WTC11 (cell line): ENCODE measurements at regions not wholly inside any gene's neighbourhood (a gene's known extent, or its start where the extent isn't known, plus 50 kb on each side); places are given as distances from the start of the nearest gene placed in this dataset.

Source experiments
- ATAC-seq: fragments of 200-7000 bp; cut with Tn5 transposase; 2 replicates; pipeline ENCODE4 v1.10.0; 2021; ENCODE audit warnings: mild to moderate bottlenecking, moderate library complexity
- CTCF ChIA-PET: fragments of 300-600 bp; sonication (Branson Sonifier 250); formaldehyde crosslinking; loops from one replicate; lab custom pipeline; 2021; ENCODE audit warnings: antibody characterized with exemption; lab: Charles Lee
- POLR2A ChIA-PET: fragments of 350-600 bp; sonication (Branson Sonifier 250); formaldehyde crosslinking; loops from one replicate; lab custom pipeline; 2021; ENCODE audit warnings: antibody characterized with exemption; lab: Charles Lee
- DNase-seq: peaks from one replicate; pipeline ENCODE4 v3.0.0; 2021; ENCODE audit warnings: low spot score
- H3K27ac Mint-ChIP-seq: 2 replicates; pipeline ENCODE4 v1.8.0; 2021; ENCODE audit warnings: mixed read lengths
- H3K27me3 Mint-ChIP-seq: 2 replicates; pipeline ENCODE4 v1.8.0; 2021; ENCODE audit warnings: low read depth, mild to moderate bottlenecking, moderate library complexity, mixed read lengths
- H3K36me3 Mint-ChIP-seq: 2 replicates; pipeline ENCODE4 v1.8.0; 2021; ENCODE audit warnings: mixed read lengths
- H3K4me1 Mint-ChIP-seq: 2 replicates; pipeline ENCODE4 v1.8.0; 2022; ENCODE audit warnings: mixed read lengths
- H3K4me3 Mint-ChIP-seq: 2 replicates; pipeline ENCODE4 v1.8.0; 2021; ENCODE audit warnings: mild to moderate bottlenecking, moderate library complexity, mixed read lengths
- H3K9me3 Mint-ChIP-seq: 2 replicates; pipeline ENCODE4 v1.8.0; 2021; ENCODE audit warnings: mixed read lengths
- AFF4 ChIP-seq: sonication (generic); formaldehyde crosslinking; IDR thresholded peaks from 2 replicates; pipeline ENCODE4 v1.8.1; 2023; ENCODE audit warnings: mild to moderate bottlenecking, missing genetic modification reagents, borderline replicate concordance
- ATF1 ChIP-seq: sonication (generic); formaldehyde crosslinking; IDR thresholded peaks from 2 replicates; pipeline ENCODE4 v1.8.1; 2023; ENCODE audit warnings: mild to moderate bottlenecking, moderate library complexity, missing genetic modification reagents
- CREM ChIP-seq: sonication (generic); formaldehyde crosslinking; IDR thresholded peaks from 2 replicates; pipeline ENCODE4 v1.8.1; 2022; ENCODE audit warnings: mild to moderate bottlenecking, missing genetic modification reagents, moderate library complexity
- E2F5 ChIP-seq: sonication (generic); formaldehyde crosslinking; IDR thresholded peaks from 2 replicates; pipeline ENCODE4 v1.8.1; 2022; ENCODE audit warnings: mild to moderate bottlenecking, moderate library complexity, missing genetic modification reagents
- ESRRA ChIP-seq: sonication (generic); formaldehyde crosslinking; IDR thresholded peaks from 2 replicates; pipeline ENCODE4 v1.8.1; 2022; ENCODE audit warnings: mild to moderate bottlenecking, missing genetic modification reagents, borderline replicate concordance
- ETV6 ChIP-seq: sonication (generic); formaldehyde crosslinking; IDR thresholded peaks from 2 replicates; pipeline ENCODE4 v1.8.1; 2022; ENCODE audit warnings: mild to moderate bottlenecking, missing genetic modification reagents
- FOXK1 ChIP-seq: sonication (generic); formaldehyde crosslinking; IDR thresholded peaks from 2 replicates; pipeline ENCODE4 v1.8.0; 2022; ENCODE audit warnings: mild to moderate bottlenecking, moderate library complexity, missing genetic modification reagents
- GTF2I ChIP-seq: fragments of 250-450 bp; sonication (Bioruptor Pico); conservative IDR thresholded peaks from 2 replicates; pipeline ENCODE4 v1.4.0; 2021; ENCODE audit warnings: mild to moderate bottlenecking
- IRF2 ChIP-seq: sonication (generic); formaldehyde crosslinking; IDR thresholded peaks from 2 replicates; pipeline ENCODE4 v1.8.0; 2022; ENCODE audit warnings: low read depth, missing genetic modification reagents, borderline replicate concordance
- JAZF1 ChIP-seq: fragments of 250-450 bp; sonication (Bioruptor Pico); IDR thresholded peaks from 2 replicates; pipeline ENCODE4 v1.9.0; 2021; ENCODE audit warnings: moderate library complexity, mild to moderate bottlenecking, inconsistent platforms
- MAX ChIP-seq: sonication (generic); formaldehyde crosslinking; IDR thresholded peaks from 2 replicates; pipeline ENCODE4 v1.8.0; 2022; ENCODE audit warnings: mild to moderate bottlenecking, missing genetic modification reagents
- NR2C2 ChIP-seq: sonication (generic); formaldehyde crosslinking; IDR thresholded peaks from 2 replicates; pipeline ENCODE4 v1.8.0; 2022; ENCODE audit warnings: mild to moderate bottlenecking, missing genetic modification reagents
- RELA ChIP-seq: sonication (generic); formaldehyde crosslinking; IDR thresholded peaks from 2 replicates; pipeline ENCODE4 v1.8.1; 2022; ENCODE audit warnings: missing genetic modification reagents, mild to moderate bottlenecking, borderline replicate concordance
- SOX15 ChIP-seq: fragments of 250-450 bp; sonication (Bioruptor Pico); IDR thresholded peaks from 2 replicates; pipeline ENCODE4 v1.9.0; 2021; ENCODE audit warnings: mild to moderate bottlenecking
- ZBTB21 ChIP-seq: sonication (generic); formaldehyde crosslinking; IDR thresholded peaks from 2 replicates; pipeline ENCODE4 v1.8.1; 2023; ENCODE audit warnings: mild to moderate bottlenecking, missing genetic modification reagents, borderline replicate concordance
- ZBTB43 ChIP-seq: sonication (generic); formaldehyde crosslinking; IDR thresholded peaks from 2 replicates; pipeline ENCODE4 v1.8.1; 2023; ENCODE audit warnings: mild to moderate bottlenecking, missing genetic modification reagents
- ZNF317 ChIP-seq: sonication (generic); formaldehyde crosslinking; IDR thresholded peaks from 2 replicates; pipeline ENCODE4 v1.8.1; 2023; ENCODE audit warnings: low read depth, mild to moderate bottlenecking, moderate library complexity, missing genetic modification reagents, borderline replicate concordance
- ZNF425 ChIP-seq: fragments of 250-450 bp; sonication (Bioruptor Pico); conservative IDR thresholded peaks from 2 replicates; pipeline ENCODE4 v1.9.0; 2021; ENCODE audit warnings: mild to moderate bottlenecking
- ZNF512 ChIP-seq: sonication (generic); formaldehyde crosslinking; IDR thresholded peaks from 2 replicates; pipeline ENCODE4 v1.8.1; 2022; ENCODE audit warnings: missing genetic modification reagents, borderline replicate concordance
- ZNF671 ChIP-seq: fragments of 250-450 bp; sonication (Bioruptor Pico); IDR thresholded peaks from 2 replicates; pipeline ENCODE4 v1.8.0; 2021; ENCODE audit warnings: mild to moderate bottlenecking

- no peak overlapping the region for H3K4me3 Mint-ChIP-seq
- H3K27ac Mint-ChIP-seq: no peak overlapping the region
- no peaks in the 10 kb centered on the region for H3K9me3 Mint-ChIP-seq
- no peak for TF ChIP-seq FOXK1 (CRISPR knock-in tag)
- TF ChIP-seq AFF4 (CRISPR knock-in tag): no peak
- no peak for TF ChIP-seq ATF1 (CRISPR knock-in tag)
- no peak for TF ChIP-seq RELA (CRISPR knock-in tag)
- no peak for TF ChIP-seq CREM (CRISPR knock-in tag)
- no peak for TF ChIP-seq ZBTB43 (CRISPR knock-in tag)
- no peak for TF ChIP-seq ZNF425 (CRISPR knock-in tag)
- no peak for TF ChIP-seq MAX (CRISPR knock-in tag)
- TF ChIP-seq ZBTB21 (CRISPR knock-in tag): no peak
- no peak for TF ChIP-seq ZNF671 (CRISPR knock-in tag)
- TF ChIP-seq SOX15 (CRISPR knock-in tag): no peak
- no peak for TF ChIP-seq ETV6 (CRISPR knock-in tag)
- no peak for TF ChIP-seq IRF2 (CRISPR knock-in tag)
- TF ChIP-seq ZNF512 (CRISPR knock-in tag): no peak
- no peak for TF ChIP-seq ESRRA
- no peak for TF ChIP-seq ZNF317 (CRISPR knock-in tag)
- TF ChIP-seq E2F5 (CRISPR knock-in tag): no peak
- no peak for TF ChIP-seq GTF2I
- TF ChIP-seq JAZF1 (CRISPR knock-in tag): no peak
- TF ChIP-seq NR2C2: no peak
- H3K4me1 Mint-ChIP-seq: 0 out of 2 replicates have a peak, but pooled peaks cover under 1% of the 10 kb centered on the region
- H3K27me3 Mint-ChIP-seq: no peaks in the 10 kb centered on the region
- ATAC-seq: no peak
- ChIA-PET POLR2A (no interaction called here), CTCF (interaction anchor here (1.0 kb wide), 1 partner anchor 198 kb away, joined by 3 read pairs; no protein-coding TSS in a partner anchor)
- no peak for DNase-seq
- no peaks in the 10 kb centered on the region for H3K36me3 Mint-ChIP-seq
Measured at GRCh38 chr4:1554246-1554875, 129.8 kb downstream of the FAM53A start.
